ENCODE measurements at regions not wholly inside any gene's neighbourhood (a gene's known extent, or its start where the extent isn't known, plus 50 kb on each side); places are given as distances from the start of the nearest gene placed in this dataset.

- intact Hi-C loops (cut with DNase I), result no loop called here
- no peak overlapping the region for H3K4me3 ChIP-seq (ENCODE audit: low read length)
- no peak overlapping the region for H3K27ac ChIP-seq (ENCODE audit: low read length)
- H3K27me3 ChIP-seq (ENCODE audit: control insufficient read depth, insufficient read depth), result no peaks in the 10 kb centered on the region
- WGBS, result 28% methylated on average over 3 of the region's 3 CpGs
- no peaks in the 10 kb centered on the region for H3K4me1 ChIP-seq (ENCODE audit: control insufficient read depth, insufficient read depth, low read length)
- H3K9me3 ChIP-seq (ENCODE audit: control insufficient read depth, low read length), result no peaks in the 10 kb centered on the region
- DNase-seq, result no peak
- no peak for ATAC-seq
Observed at GRCh38 chr7:125561006-125561405, 631.4 kb upstream of the POT1 start.

- Histone ChIP-seq H3K27me3 (ENCODE audit: control insufficient read depth, insufficient read depth) (no peaks in the 10 kb centered on the region), H3K4me3 (ENCODE audit: low read length) (no peak overlapping the region), H3K27ac (ENCODE audit: low read length) (no peak overlapping the region), H3K9me3 (ENCODE audit: control insufficient read depth, low read length) (no peaks in the 10 kb centered on the region), H3K4me1 (ENCODE audit: control insufficient read depth, insufficient read depth, low read length) (no peaks in the 10 kb centered on the region)
- 63% methylated on average over 2 of the region's 2 CpGs for WGBS
- intact Hi-C loops (cut with DNase I), result no loop called here
- DNase-seq (no peak), ATAC-seq (no peak)
Observed at GRCh38 chr7:125559921-125560320, 630.3 kb upstream of the POT1 start.

DNA sequence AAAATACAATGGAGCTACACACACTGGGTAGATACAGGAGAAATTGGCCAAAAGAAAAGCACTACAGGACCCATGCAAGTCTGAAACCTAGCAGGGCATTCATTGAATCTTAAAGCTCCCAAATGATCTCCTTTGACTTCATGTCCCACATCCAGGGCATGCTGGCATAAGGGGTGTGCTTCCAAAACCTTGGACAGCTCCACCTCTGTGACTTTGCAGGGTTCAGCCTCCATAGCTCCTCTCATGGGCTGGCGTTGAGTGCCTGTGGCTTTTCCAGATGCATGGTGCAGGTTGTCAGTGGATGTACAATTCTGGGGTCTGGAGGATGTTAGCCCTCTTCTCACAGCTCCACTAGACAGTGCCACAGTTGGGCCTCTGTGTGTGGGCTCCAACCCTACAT, 626.3 kb upstream of the POT1 start:
- intact Hi-C loops (cut with DNase I), result no loop called here
- H3K27ac ChIP-seq (ENCODE audit: low read length), result no peak overlapping the region
- no peak for ATAC-seq
- H3K9me3 ChIP-seq (ENCODE audit: control insufficient read depth, low read length), result no peaks in the 10 kb centered on the region
- DNase-seq, result no peak
- 71% methylated on average over 1 of the region's 1 CpG for WGBS
- no peak overlapping the region for H3K4me3 ChIP-seq (ENCODE audit: low read length)
- H3K27me3 ChIP-seq (ENCODE audit: control insufficient read depth, insufficient read depth), result no peaks in the 10 kb centered on the region
- H3K4me1 ChIP-seq (ENCODE audit: control insufficient read depth, insufficient read depth, low read length), result no peaks in the 10 kb centered on the region

GRCh38 chr7:125551008-125551407, 621.4 kb upstream of the POT1 start:
- no peak overlapping the region for H3K4me3 ChIP-seq (ENCODE audit: low read length)
- no peak for DNase-seq
- no peaks in the 10 kb centered on the region for H3K27me3 ChIP-seq (ENCODE audit: control insufficient read depth, insufficient read depth)
- intact Hi-C loops (cut with DNase I), result no loop called here
- H3K4me1 ChIP-seq (ENCODE audit: control insufficient read depth, insufficient read depth, low read length), result no peaks in the 10 kb centered on the region
- no peak overlapping the region for H3K27ac ChIP-seq (ENCODE audit: low read length)
- ATAC-seq, result no peak
- whole genome bisulfite sequencing, result 90% methylated on average over 5 of the region's 5 CpGs
- H3K9me3 ChIP-seq (ENCODE audit: control insufficient read depth, low read length), result no peaks in the 10 kb centered on the region

DNA sequence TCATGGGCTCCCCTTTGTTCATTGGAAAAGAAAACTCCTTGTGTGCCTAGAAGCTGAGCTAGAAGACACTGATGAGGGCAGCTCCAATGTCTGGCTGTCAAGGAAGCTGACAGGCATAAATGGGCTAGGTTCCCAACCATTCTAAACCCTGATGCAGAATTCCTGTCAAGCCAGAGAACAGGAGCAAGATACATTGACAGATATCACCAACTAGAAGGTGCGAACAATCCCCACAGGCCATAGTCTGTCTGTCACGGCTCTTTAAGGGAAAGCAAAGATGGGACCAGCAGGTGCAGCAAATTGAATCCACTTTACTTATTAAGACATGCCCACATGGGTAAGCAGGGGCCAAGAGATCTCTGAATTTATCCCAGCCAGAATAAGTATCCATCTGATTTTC, 617.9 kb upstream of the POT1 start:
- Histone ChIP-seq H3K4me3 (ENCODE audit: low read length) (no peak overlapping the region), H3K4me1 (ENCODE audit: control insufficient read depth, insufficient read depth, low read length) (no peaks in the 10 kb centered on the region), H3K9me3 (ENCODE audit: control insufficient read depth, low read length) (no peaks in the 10 kb centered on the region), H3K27ac (ENCODE audit: low read length) (no peak overlapping the region), H3K27me3 (ENCODE audit: control insufficient read depth, insufficient read depth) (no peaks in the 10 kb centered on the region)
- 75% methylated on average over 2 of the region's 2 CpGs for WGBS
- ATAC-seq, result no peak
- intact Hi-C loops (cut with DNase I), result no loop called here
- no peak for DNase-seq

GRCh38 chr7:125530553-125530952, 600.9 kb upstream of the POT1 start:
- Histone ChIP-seq H3K27me3 (ENCODE audit: control insufficient read depth, insufficient read depth) (no peaks in the 10 kb centered on the region), H3K4me3 (ENCODE audit: low read length) (no peak overlapping the region), H3K9me3 (ENCODE audit: control insufficient read depth, low read length) (no peaks in the 10 kb centered on the region), H3K4me1 (ENCODE audit: control insufficient read depth, insufficient read depth, low read length) (no peaks in the 10 kb centered on the region), H3K27ac (ENCODE audit: low read length) (no peak overlapping the region)
- DNase-seq (no peak), ATAC-seq (no peak)
- intact Hi-C loops (cut with DNase I), result no loop called here
- WGBS, result 72% methylated on average over 1 of the region's 1 CpG

DNA sequence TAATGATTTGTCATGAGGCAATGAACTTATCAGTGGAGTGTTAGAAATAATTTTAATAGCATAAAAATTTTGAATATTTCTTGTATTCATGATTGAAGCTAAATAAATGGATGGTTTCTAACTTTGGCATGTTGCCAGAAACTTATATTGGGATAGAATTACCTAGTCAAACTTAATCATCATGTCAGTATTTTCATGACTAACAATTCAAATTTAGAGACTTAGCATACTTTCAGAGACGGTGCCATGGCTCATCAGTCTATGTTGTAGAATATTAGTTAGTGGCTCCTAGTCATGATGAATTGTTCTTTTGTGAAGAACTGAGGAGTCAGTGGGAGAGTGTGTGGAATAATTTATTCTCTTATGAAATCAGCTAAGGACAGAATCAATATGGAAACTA, 599.6 kb upstream of the POT1 start:
- no peak for ATAC-seq
- no peak overlapping the region for H3K27ac ChIP-seq (ENCODE audit: low read length)
- no peaks in the 10 kb centered on the region for H3K27me3 ChIP-seq (ENCODE audit: control insufficient read depth, insufficient read depth)
- no peaks in the 10 kb centered on the region for H3K9me3 ChIP-seq (ENCODE audit: control insufficient read depth, low read length)
- no peak for DNase-seq
- intact Hi-C loops (cut with DNase I), result no loop called here
- WGBS, result 79% methylated on average over 1 of the region's 1 CpG
- H3K4me1 ChIP-seq (ENCODE audit: control insufficient read depth, insufficient read depth, low read length), result no peaks in the 10 kb centered on the region
- no peak overlapping the region for H3K4me3 ChIP-seq (ENCODE audit: low read length)

DNA sequence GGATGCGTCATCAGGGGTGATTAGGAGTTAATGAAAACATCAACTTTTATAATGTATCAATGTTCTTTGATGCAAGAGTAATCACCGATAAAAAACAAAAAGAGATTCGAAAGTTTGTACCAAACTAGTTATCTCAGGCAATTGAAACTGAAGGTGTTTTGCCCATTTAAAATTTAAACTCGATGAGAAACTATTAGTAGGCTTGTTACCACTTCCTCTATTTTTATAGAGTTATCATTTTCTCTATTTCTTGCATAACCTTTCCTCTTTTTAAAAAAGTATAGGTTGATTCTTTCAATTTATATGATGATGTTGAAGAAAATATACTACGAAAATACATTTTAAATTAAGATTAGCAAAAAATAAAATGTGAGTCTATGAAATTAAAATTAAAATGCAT, 597.3 kb upstream of the POT1 start:
- no peak for ATAC-seq
- 86% methylated on average over 5 of the region's 5 CpGs for WGBS
- intact Hi-C loops (cut with DNase I), result no loop called here

GRCh38 chr7:125526092-125526491, 596.5 kb upstream of the POT1 start:
- intact Hi-C loops (cut with DNase I), result no loop called here
- H3K27me3 ChIP-seq (ENCODE audit: control insufficient read depth, insufficient read depth), result no peaks in the 10 kb centered on the region
- H3K4me1 ChIP-seq (ENCODE audit: control insufficient read depth, insufficient read depth, low read length), result no peaks in the 10 kb centered on the region
- ATAC-seq (no peak), DNase-seq (no peak)
- 86% methylated on average over 1 of the region's 1 CpG for WGBS
- no peak overlapping the region for H3K4me3 ChIP-seq (ENCODE audit: low read length)
- no peak overlapping the region for H3K27ac ChIP-seq (ENCODE audit: low read length)
- H3K9me3 ChIP-seq (ENCODE audit: control insufficient read depth, low read length), result no peaks in the 10 kb centered on the region

More for the DNA sequence above, 597.3 kb upstream of the POT1 start:
- no peak for DNase-seq
- Histone ChIP-seq H3K27ac (ENCODE audit: low read length) (no peak overlapping the region), H3K9me3 (ENCODE audit: control insufficient read depth, low read length) (no peaks in the 10 kb centered on the region), H3K4me3 (ENCODE audit: low read length) (no peak overlapping the region), H3K27me3 (ENCODE audit: control insufficient read depth, insufficient read depth) (no peaks in the 10 kb centered on the region), H3K4me1 (ENCODE audit: control insufficient read depth, insufficient read depth, low read length) (no peaks in the 10 kb centered on the region)

- no peak overlapping the region for H3K4me3 ChIP-seq (ENCODE audit: low read length)
- DNase-seq, result no peak
- H3K4me1 ChIP-seq (ENCODE audit: control insufficient read depth, insufficient read depth, low read length), result no peaks in the 10 kb centered on the region
- no peak for ATAC-seq
- 84% methylated on average over 4 of the region's 4 CpGs for WGBS
- H3K9me3 ChIP-seq (ENCODE audit: control insufficient read depth, low read length), result no peaks in the 10 kb centered on the region
- H3K27me3 ChIP-seq (ENCODE audit: control insufficient read depth, insufficient read depth), result no peaks in the 10 kb centered on the region
- no peak overlapping the region for H3K27ac ChIP-seq (ENCODE audit: low read length)
- intact Hi-C loops (cut with DNase I), result no loop called here
Observed at GRCh38 chr7:125516194-125516593, 586.6 kb upstream of the POT1 start.

DNA sequence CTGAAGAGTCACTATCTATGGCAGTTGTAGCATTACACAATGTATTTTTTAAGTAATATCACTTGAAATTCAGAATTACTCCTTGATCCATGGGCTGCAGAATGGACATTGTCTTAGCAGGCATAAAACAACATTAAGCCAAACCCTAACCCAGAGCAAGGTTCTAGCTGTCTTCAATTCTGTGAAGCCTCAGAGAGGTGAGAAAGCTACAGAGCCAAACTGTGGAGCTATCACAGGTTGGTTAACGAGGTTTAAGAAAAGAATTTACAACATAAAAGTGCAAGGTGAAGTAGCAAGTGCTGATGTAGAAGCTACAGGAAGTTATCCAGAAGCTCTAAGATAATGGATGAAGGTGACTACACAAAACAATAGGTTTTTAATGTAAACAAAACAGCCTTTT, 582.7 kb upstream of the POT1 start:
- ATAC-seq (no peak), DNase-seq (no peak)
- Histone ChIP-seq H3K9me3 (ENCODE audit: control insufficient read depth, low read length) (no peaks in the 10 kb centered on the region), H3K4me1 (ENCODE audit: control insufficient read depth, insufficient read depth, low read length) (no peaks in the 10 kb centered on the region), H3K27ac (ENCODE audit: low read length) (no peak overlapping the region), H3K27me3 (ENCODE audit: control insufficient read depth, insufficient read depth) (no peaks in the 10 kb centered on the region), H3K4me3 (ENCODE audit: low read length) (no peak overlapping the region)
- WGBS, result 73% methylated on average over 1 of the region's 1 CpG
- intact Hi-C loops (cut with DNase I), result no loop called here

DNA sequence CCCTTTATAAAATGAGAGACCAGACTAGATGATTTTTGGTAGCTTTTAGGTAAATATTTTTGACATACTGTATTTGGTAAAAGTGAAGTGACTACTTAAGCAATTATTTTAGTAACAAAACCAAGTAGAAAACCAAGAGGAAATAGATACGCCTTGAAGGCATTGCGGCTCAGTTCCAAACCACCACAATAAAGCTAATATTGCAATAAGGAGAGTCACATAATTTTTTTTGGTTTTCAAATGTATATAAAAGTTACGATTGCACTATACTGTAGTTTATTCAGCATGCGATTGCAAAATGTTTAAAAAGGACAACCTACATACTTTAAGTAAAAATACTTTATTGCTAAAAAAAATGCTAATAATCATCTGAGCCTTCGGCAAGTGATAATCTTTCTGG, 581.7 kb upstream of the POT1 start:
- H3K27me3 ChIP-seq (ENCODE audit: control insufficient read depth, insufficient read depth), result no peaks in the 10 kb centered on the region
- DNase-seq (no peak), ATAC-seq (no peak)
- no peaks in the 10 kb centered on the region for H3K4me1 ChIP-seq (ENCODE audit: control insufficient read depth, insufficient read depth, low read length)
- no peak overlapping the region for H3K4me3 ChIP-seq (ENCODE audit: low read length)
- H3K9me3 ChIP-seq (ENCODE audit: control insufficient read depth, low read length), result no peaks in the 10 kb centered on the region
- H3K27ac ChIP-seq (ENCODE audit: low read length), result no peak overlapping the region
- intact Hi-C loops (cut with DNase I), result no loop called here
- 93% methylated on average over 5 of the region's 5 CpGs for WGBS
